SK-N-SH (cell line): ENCODE measurements at regions not wholly inside any gene's neighbourhood (a gene's known extent, or its start where the extent isn't known, plus 50 kb on each side); places are given as distances from the start of the nearest gene placed in this dataset.

Experiments used
- CTCF ChIA-PET: fragments of 300-600, 350-600 bp; formaldehyde crosslinking; extraction: SDS; loops from one replicate; lab custom pipeline; 2021; lab: Yijun Ruan, JAX
- POLR2A ChIA-PET: fragments of 350-600 bp; sonication (Branson Sonifier 250); formaldehyde crosslinking; extraction: SDS; loops from one replicate; lab custom pipeline; 2020; ENCODE audit warnings: antibody characterized with exemption, inconsistent platforms; lab: Yijun Ruan, JAX
- DNase-seq: peaks from one replicate; pipeline ENCODE4 v3.0.0; 2012
- H2AFZ ChIP-seq: fragments of 200-600 bp; sonication (generic); 2 replicates; pipeline ENCODE4 v1.8.1; 2016; ENCODE audit warnings: antibody characterized with exemption, mild to moderate bottlenecking, low read depth
- H3F3A ChIP-seq: fragments of 200-600 bp; sonication (generic); replicated peaks from 2 replicates; pipeline ENCODE3; 2016; ENCODE audit warnings: antibody characterized with exemption, mild to moderate bottlenecking; ENCODE audit not compliant: insufficient read depth
- H3K27ac ChIP-seq, 2 experiments: fragments of 200-500 bp in 1 of 2; fragments of 200-600 bp in 1 of 2; sonication (Bioruptor generic) in 1 of 2; sonication (generic), shearing (Covaris generic) in 1 of 2; 2 replicates each; pipeline versions ENCODE4 v1.5.1 to v1.6.1; 2014 to 2016; ENCODE audit warnings: low read depth in 2 of 2, inconsistent platforms in 1 of 2, low read length in 1 of 2, mild to moderate bottlenecking in 1 of 2, mixed read lengths in 1 of 2
- H3K27me3 ChIP-seq: fragments of 200-600 bp; sonication (generic), shearing (Covaris generic); 2 replicates; pipeline ENCODE4 v1.6.1; 2016; ENCODE audit warnings: mixed run types; ENCODE audit not compliant: insufficient read depth
- H3K36me3 ChIP-seq, 2 experiments: fragments of 200-500 bp in 1 of 2; fragments of 200-600 bp in 1 of 2; sonication (Bioruptor generic) in 1 of 2; sonication (generic) in 1 of 2; replicated peaks in 1 of 2; 2 replicates each; pipeline versions ENCODE3 to v1.5.1; 2014 to 2016; ENCODE audit warnings: low read length in 1 of 2, mild to moderate bottlenecking in 1 of 2; ENCODE audit not compliant: insufficient read depth in 2 of 2, control insufficient read depth in 1 of 2
- H3K4me1 ChIP-seq, 2 experiments: fragments of 200-500 bp in 1 of 2; fragments of 200-600 bp in 1 of 2; sonication (Bioruptor generic) in 1 of 2; sonication (generic), shearing (Covaris generic) in 1 of 2; 2 replicates each; pipeline versions ENCODE4 v1.5.1 to v1.6.1; 2014 to 2016; ENCODE audit warnings: low read depth in 1 of 2, low read length in 1 of 2, mixed run types in 1 of 2; ENCODE audit not compliant: insufficient read depth in 2 of 2, control insufficient read depth in 1 of 2
- H3K4me2 ChIP-seq: fragments of 200-600 bp; sonication (generic), shearing (Covaris generic); 2 replicates; pipeline ENCODE4 v1.6.1; 2017; ENCODE audit warnings: mixed run types
- H3K4me3 ChIP-seq, 2 experiments: fragments of 200-500 bp in 1 of 2; fragments of 200-600 bp in 1 of 2; sonication (Bioruptor generic) in 1 of 2; sonication (generic), shearing (Covaris generic) in 1 of 2; 2 replicates each; pipeline versions ENCODE4 v1.5.1 to v1.8.1; 2014 to 2016; ENCODE audit warnings: low read depth in 2 of 2, inconsistent platforms in 1 of 2, low read length in 1 of 2, mild to moderate bottlenecking in 1 of 2, mixed read lengths in 1 of 2, moderate library complexity in 1 of 2
- H3K79me2 ChIP-seq: fragments of 200-600 bp; sonication (generic); 2 replicates; pipeline ENCODE4 v1.8.1; 2017; ENCODE audit warnings: mild to moderate bottlenecking; ENCODE audit not compliant: insufficient read depth
- H3K9ac ChIP-seq: fragments of 200-600 bp; sonication (generic); 2 replicates; pipeline ENCODE4 v1.6.1; 2017; ENCODE audit warnings: mixed run types
- H3K9me2 ChIP-seq: fragments of 200-600 bp; sonication (generic); 2 replicates; pipeline ENCODE4 v1.6.1; 2017; ENCODE audit warnings: mixed run types
- H3K9me3 ChIP-seq: fragments of 200-600 bp; sonication (generic); 2 replicates; pipeline ENCODE4 v1.6.1; 2017; ENCODE audit warnings: mixed run types, mild to moderate bottlenecking, moderate library complexity
- H4K20me1 ChIP-seq: fragments of 200-600 bp; sonication (generic); 2 replicates; pipeline ENCODE4 v1.6.1; 2017; ENCODE audit warnings: mild to moderate bottlenecking, mixed run types; ENCODE audit not compliant: insufficient read depth
- ELF1 ChIP-seq: IDR thresholded peaks from 2 replicates; pipeline ENCODE4 v1.4.0; 2012
- EP300 ChIP-seq, 2 experiments: IDR thresholded peaks; 2 replicates each; pipeline versions ENCODE4 v1.4.0 to v1.6.1; 2012; ENCODE audit warnings: borderline replicate concordance in 1 of 2, low read depth in 1 of 2, low read length in 1 of 2
- FOSL2 ChIP-seq: IDR thresholded peaks from 2 replicates; pipeline ENCODE4 v1.4.0; 2012; ENCODE audit warnings: low read depth, mild to moderate bottlenecking, moderate library complexity, borderline replicate concordance
- FOXJ3 ChIP-seq: sonication (generic); formaldehyde crosslinking; IDR thresholded peaks from 2 replicates; pipeline ENCODE4 v1.5.1; 2020; ENCODE audit warnings: mild to moderate bottlenecking, missing genetic modification reagents
- FOXM1 ChIP-seq: IDR thresholded peaks from 2 replicates; pipeline ENCODE4 v1.4.0; 2012; ENCODE audit warnings: low read depth, mild to moderate bottlenecking
- GATA2 ChIP-seq: sonication (generic); formaldehyde crosslinking; IDR thresholded peaks from 2 replicates; pipeline ENCODE4 v1.5.0; 2020; ENCODE audit warnings: mild to moderate bottlenecking, missing genetic modification reagents
- MEF2A ChIP-seq: IDR thresholded peaks from 2 replicates; pipeline ENCODE4 v1.4.0; 2012; ENCODE audit warnings: low read depth, borderline replicate concordance
- MXI1 ChIP-seq: IDR thresholded peaks from 2 replicates; pipeline ENCODE4 v1.6.1; 2012; ENCODE audit warnings: mild to moderate bottlenecking, low read depth, low read length, improper control_type of control experiment
- NRF1 ChIP-seq: IDR thresholded peaks from 2 replicates; pipeline ENCODE4 v1.6.1; 2012; ENCODE audit warnings: low read depth, mild to moderate bottlenecking, low read length
- RAD21 ChIP-seq: IDR thresholded peaks from 2 replicates; pipeline ENCODE4 v1.6.1; 2012; ENCODE audit warnings: mild to moderate bottlenecking, low read length
- RCOR1 ChIP-seq: fragments of 150-350 bp; IDR thresholded peaks from 2 replicates; pipeline ENCODE4 v1.6.1; 2017; ENCODE audit warnings: antibody characterized with exemption, low read length
- RFX5 ChIP-seq: IDR thresholded peaks from 2 replicates; pipeline ENCODE4 v1.6.1; 2012; ENCODE audit warnings: mild to moderate bottlenecking, improper control_type of control experiment, low read length
- RXRA ChIP-seq: IDR thresholded peaks from 2 replicates; pipeline ENCODE4 v1.4.0; 2012; ENCODE audit warnings: low read depth, mild to moderate bottlenecking, borderline replicate concordance
- SMC3 ChIP-seq: IDR thresholded peaks from 2 replicates; pipeline ENCODE4 v1.6.1; 2012; ENCODE audit warnings: low read depth, low read length, improper control_type of control experiment
- TAF1 ChIP-seq: IDR thresholded peaks from 2 replicates; pipeline ENCODE4 v1.6.1; 2012; ENCODE audit warnings: low read depth, mild to moderate bottlenecking, low read length, moderate library complexity, borderline replicate concordance
- TEAD4 ChIP-seq: IDR thresholded peaks from 2 replicates; pipeline ENCODE4 v1.4.0; 2012; ENCODE audit warnings: mild to moderate bottlenecking, borderline replicate concordance; ENCODE audit not compliant: insufficient read depth
- YY1 ChIP-seq: IDR thresholded peaks from 2 replicates; pipeline ENCODE4 v1.4.0; 2012; ENCODE audit warnings: low read depth, mild to moderate bottlenecking
- WGBS: methylation state at CpG from one replicate; pipeline ENCODE4 v1.1.6; 2017; ENCODE audit warnings: low lambda C conversion rate; 5-methylcytosine and 5-hydroxymethylcytosine counted together
- TF ChIP-seq, protein P1 (sequence below): IDR thresholded peaks from 2 replicates; pipeline ENCODE4 v1.4.0; 2012; ENCODE audit warnings: low read depth
- TF ChIP-seq, protein P2 (sequence below): IDR thresholded peaks from 2 replicates; pipeline ENCODE4 v1.4.0; 2012; ENCODE audit warnings: low read depth, borderline replicate concordance
- TF ChIP-seq, protein P3 (sequence below): fragments of 150-350 bp; IDR thresholded peaks from 2 replicates; pipeline ENCODE4 v1.6.1; 2016; ENCODE audit warnings: mild to moderate bottlenecking, low read depth, low read length
- TF ChIP-seq, protein P4 (sequence below): fragments of 150-350 bp; IDR thresholded peaks from 2 replicates; pipeline ENCODE4 v1.6.1; 2017; ENCODE audit warnings: antibody characterized with exemption, low read length, low read depth, borderline replicate concordance
- TF ChIP-seq, protein P5 (sequence below): fragments of 200-600 bp; sonication (generic); IDR thresholded peaks from 2 replicates; pipeline ENCODE4 v1.6.1; 2017; ENCODE audit warnings: antibody characterized with exemption, mild to moderate bottlenecking, moderate library complexity
- TF ChIP-seq, protein P6 (sequence below): IDR thresholded peaks from 2 replicates; pipeline ENCODE4 v1.4.0; 2012; ENCODE audit warnings: low read depth, borderline replicate concordance

DNA sequence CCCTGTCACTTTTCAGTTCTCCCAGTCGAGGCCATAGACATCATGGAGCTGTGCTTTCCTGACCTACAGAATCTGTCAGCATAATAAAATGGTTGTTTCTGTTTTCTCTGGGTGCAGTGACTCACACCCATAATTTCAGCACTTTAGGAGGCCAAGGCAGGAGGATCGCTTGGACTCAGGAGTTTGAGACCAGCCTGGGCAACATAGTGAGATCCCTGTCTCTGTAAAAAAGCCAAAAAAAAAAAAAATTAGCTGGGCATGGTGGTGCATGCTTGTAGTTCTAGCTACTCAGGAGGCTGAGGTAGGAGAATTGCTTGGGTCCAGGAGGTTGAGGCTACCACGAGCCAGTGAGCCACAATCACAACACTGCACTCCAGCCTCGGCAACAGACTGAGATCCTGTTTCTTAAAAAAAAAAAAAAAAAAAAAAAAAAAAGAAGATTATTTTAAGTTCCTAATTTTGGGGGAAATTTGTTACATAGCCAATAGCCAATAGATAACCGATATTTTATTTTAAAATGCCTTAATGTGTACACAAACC lies 196.2 kb downstream of the ADSS2 start (continued):
- no peak for TF ChIP-seq TEAD4

DNA sequence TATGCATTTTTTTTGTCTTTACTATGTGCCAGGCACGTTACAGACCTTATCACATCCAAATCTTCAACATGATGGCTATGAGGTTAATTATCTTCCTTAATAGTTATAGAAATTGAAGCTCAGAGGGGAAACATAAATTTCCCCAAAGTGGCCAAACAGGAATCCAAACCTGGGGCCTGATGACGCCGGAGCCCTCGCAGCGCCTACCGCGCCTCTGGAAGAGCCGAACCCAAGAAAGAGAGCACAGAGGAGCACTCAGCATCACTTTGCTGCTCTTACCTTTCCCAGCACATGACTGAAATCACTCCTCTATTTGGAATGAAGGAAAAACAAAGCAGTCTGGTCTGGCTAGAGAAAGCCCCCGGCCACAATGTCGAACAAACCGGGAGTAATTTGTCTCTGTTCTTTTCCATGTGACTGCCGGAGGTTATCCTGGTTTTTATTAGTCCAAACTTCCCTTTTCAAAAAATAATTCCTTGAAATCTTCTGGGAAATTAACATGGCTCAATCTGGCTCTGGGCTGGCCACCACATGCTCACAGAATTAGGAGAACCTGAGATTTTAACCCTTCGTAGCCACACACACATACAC lies 195.5 kb downstream of the ADSS2 start:
- H3K9me3 ChIP-seq = no peaks in the 10 kb centered on the region
- H3K79me2 ChIP-seq = no peaks in the 10 kb centered on the region
- POLR2A ChIA-PET = no interaction called here
- TF ChIP-seq EP300 (IDR thresholded peaks at IDR 0.05; ENCODE audit: borderline replicate concordance in 1 of 2, low read depth in 1 of 2, low read length in 1 of 2) (peak in 1 of 2 experiments; percentile 30; a peak in 1 of 4 replicates), YY1 (no peak), RFX5 (no peak), FOXJ3 (CRISPR knock-in tag) (no peak), GATA2 (CRISPR knock-in tag) (no peak), ELF1 (no peak), MEF2A (no peak), RXRA (no peak), TAF1 (no peak), NRF1 (no peak), SMC3 (no peak), FOXM1 (no peak), RCOR1 (no peak), MXI1 (peak; percentile 43; the same call in 1 of the 2 replicates), RAD21 (peak; percentile 10; the same call in 1 of the 2 replicates), FOSL2 (no peak)
- TF ChIP-seq, protein P1, sequence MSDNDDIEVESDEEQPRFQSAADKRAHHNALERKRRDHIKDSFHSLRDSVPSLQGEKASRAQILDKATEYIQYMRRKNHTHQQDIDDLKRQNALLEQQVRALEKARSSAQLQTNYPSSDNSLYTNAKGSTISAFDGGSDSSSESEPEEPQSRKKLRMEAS = no peak
- TF ChIP-seq, protein P2, sequence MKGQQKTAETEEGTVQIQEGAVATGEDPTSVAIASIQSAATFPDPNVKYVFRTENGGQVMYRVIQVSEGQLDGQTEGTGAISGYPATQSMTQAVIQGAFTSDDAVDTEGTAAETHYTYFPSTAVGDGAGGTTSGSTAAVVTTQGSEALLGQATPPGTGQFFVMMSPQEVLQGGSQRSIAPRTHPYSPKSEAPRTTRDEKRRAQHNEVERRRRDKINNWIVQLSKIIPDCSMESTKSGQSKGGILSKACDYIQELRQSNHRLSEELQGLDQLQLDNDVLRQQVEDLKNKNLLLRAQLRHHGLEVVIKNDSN = no peak
- TF ChIP-seq, protein P3, sequence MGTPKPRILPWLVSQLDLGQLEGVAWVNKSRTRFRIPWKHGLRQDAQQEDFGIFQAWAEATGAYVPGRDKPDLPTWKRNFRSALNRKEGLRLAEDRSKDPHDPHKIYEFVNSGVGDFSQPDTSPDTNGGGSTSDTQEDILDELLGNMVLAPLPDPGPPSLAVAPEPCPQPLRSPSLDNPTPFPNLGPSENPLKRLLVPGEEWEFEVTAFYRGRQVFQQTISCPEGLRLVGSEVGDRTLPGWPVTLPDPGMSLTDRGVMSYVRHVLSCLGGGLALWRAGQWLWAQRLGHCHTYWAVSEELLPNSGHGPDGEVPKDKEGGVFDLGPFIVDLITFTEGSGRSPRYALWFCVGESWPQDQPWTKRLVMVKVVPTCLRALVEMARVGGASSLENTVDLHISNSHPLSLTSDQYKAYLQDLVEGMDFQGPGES = no peak
- TF ChIP-seq, protein P4, sequence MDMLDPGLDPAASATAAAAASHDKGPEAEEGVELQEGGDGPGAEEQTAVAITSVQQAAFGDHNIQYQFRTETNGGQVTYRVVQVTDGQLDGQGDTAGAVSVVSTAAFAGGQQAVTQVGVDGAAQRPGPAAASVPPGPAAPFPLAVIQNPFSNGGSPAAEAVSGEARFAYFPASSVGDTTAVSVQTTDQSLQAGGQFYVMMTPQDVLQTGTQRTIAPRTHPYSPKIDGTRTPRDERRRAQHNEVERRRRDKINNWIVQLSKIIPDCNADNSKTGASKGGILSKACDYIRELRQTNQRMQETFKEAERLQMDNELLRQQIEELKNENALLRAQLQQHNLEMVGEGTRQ = no peak
- TF ChIP-seq, protein P5, sequence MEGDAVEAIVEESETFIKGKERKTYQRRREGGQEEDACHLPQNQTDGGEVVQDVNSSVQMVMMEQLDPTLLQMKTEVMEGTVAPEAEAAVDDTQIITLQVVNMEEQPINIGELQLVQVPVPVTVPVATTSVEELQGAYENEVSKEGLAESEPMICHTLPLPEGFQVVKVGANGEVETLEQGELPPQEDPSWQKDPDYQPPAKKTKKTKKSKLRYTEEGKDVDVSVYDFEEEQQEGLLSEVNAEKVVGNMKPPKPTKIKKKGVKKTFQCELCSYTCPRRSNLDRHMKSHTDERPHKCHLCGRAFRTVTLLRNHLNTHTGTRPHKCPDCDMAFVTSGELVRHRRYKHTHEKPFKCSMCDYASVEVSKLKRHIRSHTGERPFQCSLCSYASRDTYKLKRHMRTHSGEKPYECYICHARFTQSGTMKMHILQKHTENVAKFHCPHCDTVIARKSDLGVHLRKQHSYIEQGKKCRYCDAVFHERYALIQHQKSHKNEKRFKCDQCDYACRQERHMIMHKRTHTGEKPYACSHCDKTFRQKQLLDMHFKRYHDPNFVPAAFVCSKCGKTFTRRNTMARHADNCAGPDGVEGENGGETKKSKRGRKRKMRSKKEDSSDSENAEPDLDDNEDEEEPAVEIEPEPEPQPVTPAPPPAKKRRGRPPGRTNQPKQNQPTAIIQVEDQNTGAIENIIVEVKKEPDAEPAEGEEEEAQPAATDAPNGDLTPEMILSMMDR = no peak
- TF ChIP-seq, protein P6, sequence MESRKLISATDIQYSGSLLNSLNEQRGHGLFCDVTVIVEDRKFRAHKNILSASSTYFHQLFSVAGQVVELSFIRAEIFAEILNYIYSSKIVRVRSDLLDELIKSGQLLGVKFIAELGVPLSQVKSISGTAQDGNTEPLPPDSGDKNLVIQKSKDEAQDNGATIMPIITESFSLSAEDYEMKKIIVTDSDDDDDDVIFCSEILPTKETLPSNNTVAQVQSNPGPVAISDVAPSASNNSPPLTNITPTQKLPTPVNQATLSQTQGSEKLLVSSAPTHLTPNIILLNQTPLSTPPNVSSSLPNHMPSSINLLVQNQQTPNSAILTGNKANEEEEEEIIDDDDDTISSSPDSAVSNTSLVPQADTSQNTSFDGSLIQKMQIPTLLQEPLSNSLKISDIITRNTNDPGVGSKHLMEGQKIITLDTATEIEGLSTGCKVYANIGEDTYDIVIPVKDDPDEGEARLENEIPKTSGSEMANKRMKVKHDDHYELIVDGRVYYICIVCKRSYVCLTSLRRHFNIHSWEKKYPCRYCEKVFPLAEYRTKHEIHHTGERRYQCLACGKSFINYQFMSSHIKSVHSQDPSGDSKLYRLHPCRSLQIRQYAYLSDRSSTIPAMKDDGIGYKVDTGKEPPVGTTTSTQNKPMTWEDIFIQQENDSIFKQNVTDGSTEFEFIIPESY = no peak
- TF ChIP-seq, all 33 proteins: peak for 3
- no peaks in the 10 kb centered on the region for H3F3A ChIP-seq
- CTCF ChIA-PET = interaction anchor here (0.7 to 3.2 kb wide), 4 partner anchors 9 to 912 kb away, joined by 3 to 10 read pairs (median 5); no protein-coding TSS in a partner anchor
- peak overlapping the region in 1 of 2 experiments; percentile 67; a peak in 2 of 4 replicates for H3K27ac ChIP-seq
- WGBS = 84% methylated on average over 13 of the region's 13 CpGs
- H3K4me1 ChIP-seq = peaks cover 0 to 5% of the 10 kb centered on the region in 2 experiments; a peak in 1 of 4 replicates
- no peak overlapping the region for H3K9ac ChIP-seq
- no peak overlapping the region for H2AFZ ChIP-seq
- no peaks in the 10 kb centered on the region for H3K27me3 ChIP-seq
- H3K4me2 ChIP-seq = no peak overlapping the region
- no peak overlapping the region for H3K4me3 ChIP-seq
- no peaks in the 10 kb centered on the region for H3K36me3 ChIP-seq
- no peaks in the 10 kb centered on the region for H4K20me1 ChIP-seq
- peak; percentile 53 for DNase-seq
- no peaks in the 10 kb centered on the region for H3K9me2 ChIP-seq
